ENCODE measurements at regions not wholly inside any gene's neighbourhood (a gene's known extent, or its start where the extent isn't known, plus 50 kb on each side); places are given as distances from the start of the nearest gene placed in this dataset.

DNA sequence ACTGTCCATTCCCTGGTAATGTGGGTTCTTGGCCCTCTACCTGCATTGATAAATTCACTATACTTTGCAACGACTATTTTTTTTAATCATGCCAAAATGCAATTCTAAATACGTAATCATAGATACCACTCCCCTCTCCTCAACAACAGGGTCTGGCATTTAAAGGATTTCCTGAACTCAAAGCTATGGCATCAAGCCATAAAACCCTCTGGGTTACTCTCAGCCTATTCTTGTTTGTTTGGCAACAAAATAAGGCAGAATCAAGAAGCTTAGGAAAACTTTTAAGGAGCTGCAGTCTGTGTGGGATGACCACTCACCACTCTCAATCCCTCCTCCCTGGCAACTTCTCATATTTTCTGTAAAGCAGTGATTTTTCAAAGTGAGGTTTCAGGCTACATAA is 669.9 kb upstream of the ID4 start:
- Mint-ChIP-seq H3K27ac (no peak overlapping the region), H3K9me3 (peaks cover 8% of the 10 kb centered on the region), H3K4me3 (no peak overlapping the region), H3K36me3 (ENCODE audit: low read depth) (no peaks in the 10 kb centered on the region), H3K27me3 (no peaks in the 10 kb centered on the region), H3K4me1 (ENCODE audit: low read depth) (no peaks in the 10 kb centered on the region)
- Histone ChIP-seq H3K4me1 (ENCODE audit: insufficient read depth, low read length) (no peaks in the 10 kb centered on the region), H3K27me3 (ENCODE audit: control insufficient read depth in 1 of 2, insufficient read depth in 2 of 2, low read length in 2 of 2) (no peaks in the 10 kb centered on the region), H3K9me3 (ENCODE audit: control insufficient read depth in 1 of 2, insufficient read depth in 1 of 2, low read length in 2 of 2) (no peaks in the 10 kb centered on the region), H3K4me3 (ENCODE audit: low read length) (no peak overlapping the region), H3K36me3 (ENCODE audit: insufficient read depth, low read length) (no peaks in the 10 kb centered on the region), H3K27ac (ENCODE audit: low read depth in 1 of 2, low read length in 2 of 2) (no peak overlapping the region)
- intact Hi-C loops (cut with DNase I, micrococcal nuclease) = no loop called here
- ChIA-PET POLR2A (no interaction called here), CTCF (no interaction called here)
- ATAC-seq (ENCODE audit: poor library complexity) (no peak), DNase-seq (no peak)
- TF ChIP-seq CTCF (IDR thresholded peaks at IDR 0.05) = no peak

DNA sequence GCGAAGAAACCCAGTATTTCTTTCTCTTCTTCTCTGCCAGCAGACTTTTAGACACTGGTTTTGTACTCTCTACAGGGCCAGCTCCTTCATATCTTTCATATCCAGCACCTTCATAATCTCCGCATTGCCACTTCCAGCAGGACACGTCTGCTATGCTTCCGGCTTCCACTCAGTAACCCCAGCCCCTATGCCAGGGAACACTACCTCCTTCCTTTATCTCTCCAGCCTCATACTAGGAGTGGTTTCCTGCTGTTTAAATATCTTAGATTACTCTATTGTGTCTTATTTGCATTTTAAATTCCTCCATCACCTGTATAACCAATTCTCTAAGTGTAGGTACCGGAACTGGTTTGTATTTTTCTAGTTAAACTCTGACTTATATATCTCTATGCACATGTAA is 667.8 kb upstream of the ID4 start:
- ChIA-PET CTCF (no interaction called here), POLR2A (no interaction called here)
- no peak overlapping the region for H3K27ac ChIP-seq (ENCODE audit: low read depth in 1 of 2, low read length in 2 of 2)
- Mint-ChIP-seq H3K27ac (no peak overlapping the region), H3K4me1 (ENCODE audit: low read depth) (no peaks in the 10 kb centered on the region), H3K36me3 (ENCODE audit: low read depth) (no peaks in the 10 kb centered on the region), H3K27me3 (no peaks in the 10 kb centered on the region), H3K9me3 (peaks cover 13% of the 10 kb centered on the region), H3K4me3 (no peak overlapping the region)
- H3K4me1 ChIP-seq (ENCODE audit: insufficient read depth, low read length) = no peaks in the 10 kb centered on the region
- H3K4me3 ChIP-seq (ENCODE audit: low read length) = no peak overlapping the region
- ATAC-seq (ENCODE audit: poor library complexity) = no peak
- TF ChIP-seq CTCF (IDR thresholded peaks at IDR 0.05) = no peak
- DNase-seq = no peak
- no peaks in the 10 kb centered on the region for H3K27me3 ChIP-seq (ENCODE audit: control insufficient read depth in 1 of 2, insufficient read depth in 2 of 2, low read length in 2 of 2)
- H3K36me3 ChIP-seq (ENCODE audit: insufficient read depth, low read length) = no peaks in the 10 kb centered on the region
- H3K9me3 ChIP-seq (ENCODE audit: control insufficient read depth in 1 of 2, insufficient read depth in 1 of 2, low read length in 2 of 2) = peaks cover 0 to 6% of the 10 kb centered on the region in 2 experiments
- intact Hi-C loops (cut with DNase I, micrococcal nuclease) = no loop called here

DNA sequence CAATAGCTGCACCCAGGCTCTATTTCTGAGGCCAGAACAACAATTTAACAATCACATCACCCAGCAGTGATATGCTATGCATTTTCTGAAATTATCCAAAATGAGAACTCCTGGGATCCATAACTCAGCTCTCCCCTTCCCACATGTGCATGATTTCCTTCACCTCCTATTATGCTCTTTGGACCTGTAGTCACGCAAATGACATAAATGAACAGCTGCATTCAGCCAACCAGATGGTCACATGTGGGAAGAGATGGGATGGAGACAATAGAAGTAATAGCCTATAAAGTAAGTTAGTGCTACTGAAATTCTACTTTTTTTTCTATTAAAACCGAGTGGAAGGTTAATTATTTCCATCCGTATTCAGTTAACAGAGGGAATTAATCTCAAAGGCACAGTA is 662.1 kb upstream of the ID4 start:
- no peak for ATAC-seq (ENCODE audit: poor library complexity)
- no peak for TF ChIP-seq CTCF (IDR thresholded peaks at IDR 0.05)
- Mint-ChIP-seq H3K9me3 (peaks cover 20% of the 10 kb centered on the region), H3K36me3 (ENCODE audit: low read depth) (no peaks in the 10 kb centered on the region), H3K4me3 (no peak overlapping the region), H3K4me1 (ENCODE audit: low read depth) (no peaks in the 10 kb centered on the region), H3K27me3 (no peaks in the 10 kb centered on the region), H3K27ac (no peak overlapping the region)
- H3K36me3 ChIP-seq (ENCODE audit: insufficient read depth, low read length) = no peaks in the 10 kb centered on the region
- POLR2A ChIA-PET = no interaction called here
- CTCF ChIA-PET = no interaction called here
- no peak for DNase-seq
- no peaks in the 10 kb centered on the region for H3K4me1 ChIP-seq (ENCODE audit: insufficient read depth, low read length)
- intact Hi-C loops (cut with DNase I, micrococcal nuclease) = no loop called here
- H3K27me3 ChIP-seq (ENCODE audit: control insufficient read depth in 1 of 2, insufficient read depth in 2 of 2, low read length in 2 of 2) = no peaks in the 10 kb centered on the region
- no peak overlapping the region for H3K4me3 ChIP-seq (ENCODE audit: low read length)
- peaks cover 5 to 8% of the 10 kb centered on the region in 2 experiments for H3K9me3 ChIP-seq (ENCODE audit: control insufficient read depth in 1 of 2, insufficient read depth in 1 of 2, low read length in 2 of 2)
- no peak overlapping the region for H3K27ac ChIP-seq (ENCODE audit: low read depth in 1 of 2, low read length in 2 of 2)

Data from CD4-positive, alpha-beta T cell (primary cell).